Ovary (tissue), 3 donors: ENCODE measurements at regions not wholly inside any gene's neighbourhood (a gene's known extent, or its start where the extent isn't known, plus 50 kb on each side); places are given as distances from the start of the nearest gene placed in this dataset.

Experiments
- CTCF ChIP-seq, 3 donors: fragments of 450-650 bp in 2 of 3; fragments of 200-600 bp in 1 of 3; IDR thresholded peaks; one replicate each; pipeline versions ENCODE4 v1.5.1 to v1.8.0; 2016 to 2022; ENCODE audit warnings: antibody characterized with exemption in 3 of 3, mild to moderate bottlenecking in 1 of 3
- POLR2A ChIP-seq: fragments of 450-650 bp; IDR thresholded peaks from one replicate; pipeline ENCODE4 v1.6.1; 2017; ENCODE audit warnings: antibody characterized with exemption, mild to moderate bottlenecking, moderate library complexity
- donor health status: DM: no; HTN: no; CAD: no.

- TF ChIP-seq CTCF (IDR thresholded peaks at IDR 0.05) (no peak), POLR2A (no peak)
These were observed 73.4 kb upstream of the TP63 start for GRCh38 chr3:189557824-189558223.
